ENCODE measurements at regions not wholly inside any gene's neighbourhood (a gene's known extent, or its start where the extent isn't known, plus 50 kb on each side); places are given as distances from the start of the nearest gene placed in this dataset.
A peak's percentile ranks its signal among the peaks of the same experiment; 100 is the strongest.

DNA sequence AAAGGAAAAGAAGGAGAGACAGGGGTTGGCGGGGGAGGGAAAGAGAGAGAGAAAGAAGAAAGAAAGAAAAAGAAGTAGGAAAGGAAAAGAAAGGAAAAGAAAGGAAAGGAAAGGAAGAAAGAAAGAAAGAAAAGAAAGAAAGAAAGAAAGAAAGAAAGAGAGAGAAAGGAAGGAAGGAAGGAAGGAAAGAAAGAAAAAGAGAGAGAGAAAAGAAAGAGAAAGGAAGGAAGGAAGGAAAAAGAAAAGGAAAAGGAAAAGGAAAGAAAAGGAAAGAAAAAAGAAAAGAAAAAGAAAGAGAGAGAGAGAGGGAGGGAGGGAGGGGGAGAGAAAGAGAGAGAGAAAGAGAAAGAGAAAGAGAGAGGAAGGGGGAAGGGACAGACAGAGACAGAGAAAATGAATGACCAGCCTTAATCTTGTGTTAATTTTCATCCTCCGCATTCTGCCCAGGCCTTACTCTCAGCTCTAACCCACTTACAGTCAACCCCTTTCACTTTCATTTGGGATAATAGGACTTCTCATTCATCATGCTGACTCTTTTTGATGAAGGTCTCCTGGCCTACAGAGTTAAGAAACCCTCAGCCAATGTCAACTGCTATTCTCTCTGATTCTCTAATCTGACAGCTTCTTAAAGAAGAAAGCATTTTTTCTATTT lies 207.3 kb downstream of the SUCLG1 start:
- Histone ChIP-seq H3K27ac (ENCODE audit: extremely low read depth, low read depth, low read length) (no peak overlapping the region), H3K4me3 (ENCODE audit: low read depth, low read length) (no peak overlapping the region), H3K36me3 (ENCODE audit: control insufficient read depth in 2 of 2, insufficient read depth in 1 of 2, low read length in 2 of 2) (no peaks in the 10 kb centered on the region), H3K9me3 (ENCODE audit: control insufficient read depth, insufficient read depth, low read depth, low read length) (no peaks in the 10 kb centered on the region), H3K4me1 (ENCODE audit: control insufficient read depth, insufficient read depth, low read length) (no peaks in the 10 kb centered on the region)
- TF ChIP-seq SETDB1 (IDR thresholded peaks at IDR 0.05; ENCODE audit: insufficient read length, low read length) = no peak
- no peak for TF ChIP-seq ZNF433 (tag by site-specific recombination; IDR thresholded peaks at IDR 0.05; ENCODE audit: low read depth)
- TF ChIP-seq ZNF623 (tag by site-specific recombination; IDR thresholded peaks at IDR 0.05) = no peak
- no peak for TF ChIP-seq ZNF311 (tag by site-specific recombination; IDR thresholded peaks at IDR 0.05; ENCODE audit: borderline replicate concordance)
- 0 out of 2 replicates have a peak, but pooled peaks have one; percentile 30 for TF ChIP-seq ZNF366 (tag by site-specific recombination; conservative IDR thresholded peaks at IDR 0.05)
- peak; percentile 63 for TF ChIP-seq PRDM1 (tag by site-specific recombination; IDR thresholded peaks at IDR 0.05)
- ChIA-PET CTCF (no interaction called here), POLR2A (no interaction called here)

DNA sequence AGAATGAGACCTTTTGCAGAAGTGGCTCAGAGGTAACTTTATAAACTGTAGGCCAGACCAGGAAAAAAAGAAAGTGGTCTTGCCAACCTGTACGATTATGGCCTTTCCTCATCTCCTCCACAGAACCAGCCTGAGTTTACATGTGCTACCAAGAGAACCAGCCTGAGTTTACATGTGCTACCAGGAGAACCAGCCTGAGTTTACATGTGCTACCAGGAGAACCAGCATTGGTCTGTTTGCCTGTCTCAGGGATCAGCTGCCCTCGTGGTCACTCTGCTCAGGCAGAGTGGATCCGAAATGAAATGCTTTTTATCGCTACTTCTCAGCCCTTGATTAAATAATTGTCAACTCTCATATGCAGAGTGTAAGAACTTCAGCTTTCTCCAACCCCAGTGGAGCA lies 209.9 kb downstream of the SUCLG1 start:
- Histone ChIP-seq H3K4me1 (ENCODE audit: control insufficient read depth, insufficient read depth, low read length) (no peaks in the 10 kb centered on the region), H3K4me3 (ENCODE audit: low read depth, low read length) (no peak overlapping the region), H3K9me3 (ENCODE audit: control insufficient read depth, insufficient read depth, low read depth, low read length) (no peaks in the 10 kb centered on the region), H3K27ac (ENCODE audit: extremely low read depth, low read depth, low read length) (no peak overlapping the region), H3K36me3 (ENCODE audit: control insufficient read depth in 2 of 2, insufficient read depth in 1 of 2, low read length in 2 of 2) (no peaks in the 10 kb centered on the region)
- POLR2A ChIA-PET = no interaction called here
- CTCF ChIA-PET = no interaction called here
- TF ChIP-seq GLI2 (tag by site-specific recombination; IDR thresholded peaks at IDR 0.05; ENCODE audit: borderline replicate concordance, low read depth) (no peak), KLF17 (tag by site-specific recombination; IDR thresholded peaks at IDR 0.05) (no peak), REPIN1 (tag by site-specific recombination; IDR thresholded peaks at IDR 0.05; ENCODE audit: low read depth) (no peak), HOXD13 (CRISPR knock-in tag; IDR thresholded peaks at IDR 0.05; ENCODE audit: borderline replicate concordance) (no peak), ZNF16 (tag by site-specific recombination; IDR thresholded peaks at IDR 0.05; ENCODE audit: low read depth) (no peak), ATF2 (tag by site-specific recombination; IDR thresholded peaks at IDR 0.05; ENCODE audit: low read depth) (no peak), ZNF561 (tag by site-specific recombination; IDR thresholded peaks at IDR 0.05; ENCODE audit: borderline replicate concordance) (no peak), FEZF1 (tag by site-specific recombination; IDR thresholded peaks at IDR 0.05) (no peak), ZNF2 (tag by site-specific recombination; IDR thresholded peaks at IDR 0.05) (no peak), ZEB2 (tag by site-specific recombination; IDR thresholded peaks at IDR 0.05) (no peak), ZNF664 (tag by site-specific recombination; IDR thresholded peaks at IDR 0.05) (no peak), ZSCAN18 (tag by site-specific recombination; IDR thresholded peaks at IDR 0.05) (no peak), ZFP41 (tag by site-specific recombination; IDR thresholded peaks at IDR 0.05; ENCODE audit: borderline replicate concordance) (no peak), ZNF155 (tag by site-specific recombination; IDR thresholded peaks at IDR 0.05) (no peak), SCRT1 (tag by site-specific recombination; IDR thresholded peaks at IDR 0.05; ENCODE audit: borderline replicate concordance) (no peak), ZNF792 (tag by site-specific recombination; IDR thresholded peaks at IDR 0.05) (no peak)
- TF ChIP-seq, protein P1, sequence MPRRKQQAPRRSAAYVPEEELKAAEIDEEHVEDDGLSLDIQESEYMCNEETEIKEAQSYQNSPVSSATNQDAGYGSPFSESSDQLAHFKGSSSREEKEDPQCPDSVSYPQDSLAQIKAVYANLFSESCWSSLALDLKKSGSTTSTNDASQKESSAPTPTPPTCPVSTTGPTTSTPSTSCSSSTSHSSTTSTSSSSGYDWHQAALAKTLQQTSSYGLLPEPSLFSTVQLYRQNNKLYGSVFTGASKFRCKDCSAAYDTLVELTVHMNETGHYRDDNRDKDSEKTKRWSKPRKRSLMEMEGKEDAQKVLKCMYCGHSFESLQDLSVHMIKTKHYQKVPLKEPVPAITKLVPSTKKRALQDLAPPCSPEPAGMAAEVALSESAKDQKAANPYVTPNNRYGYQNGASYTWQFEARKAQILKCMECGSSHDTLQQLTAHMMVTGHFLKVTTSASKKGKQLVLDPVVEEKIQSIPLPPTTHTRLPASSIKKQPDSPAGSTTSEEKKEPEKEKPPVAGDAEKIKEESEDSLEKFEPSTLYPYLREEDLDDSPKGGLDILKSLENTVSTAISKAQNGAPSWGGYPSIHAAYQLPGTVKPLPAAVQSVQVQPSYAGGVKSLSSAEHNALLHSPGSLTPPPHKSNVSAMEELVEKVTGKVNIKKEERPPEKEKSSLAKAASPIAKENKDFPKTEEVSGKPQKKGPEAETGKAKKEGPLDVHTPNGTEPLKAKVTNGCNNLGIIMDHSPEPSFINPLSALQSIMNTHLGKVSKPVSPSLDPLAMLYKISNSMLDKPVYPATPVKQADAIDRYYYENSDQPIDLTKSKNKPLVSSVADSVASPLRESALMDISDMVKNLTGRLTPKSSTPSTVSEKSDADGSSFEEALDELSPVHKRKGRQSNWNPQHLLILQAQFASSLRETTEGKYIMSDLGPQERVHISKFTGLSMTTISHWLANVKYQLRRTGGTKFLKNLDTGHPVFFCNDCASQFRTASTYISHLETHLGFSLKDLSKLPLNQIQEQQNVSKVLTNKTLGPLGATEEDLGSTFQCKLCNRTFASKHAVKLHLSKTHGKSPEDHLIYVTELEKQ (tag by site-specific recombination; IDR thresholded peaks at IDR 0.05; ENCODE audit: borderline replicate concordance) = no peak
- TF ChIP-seq, protein P2, sequence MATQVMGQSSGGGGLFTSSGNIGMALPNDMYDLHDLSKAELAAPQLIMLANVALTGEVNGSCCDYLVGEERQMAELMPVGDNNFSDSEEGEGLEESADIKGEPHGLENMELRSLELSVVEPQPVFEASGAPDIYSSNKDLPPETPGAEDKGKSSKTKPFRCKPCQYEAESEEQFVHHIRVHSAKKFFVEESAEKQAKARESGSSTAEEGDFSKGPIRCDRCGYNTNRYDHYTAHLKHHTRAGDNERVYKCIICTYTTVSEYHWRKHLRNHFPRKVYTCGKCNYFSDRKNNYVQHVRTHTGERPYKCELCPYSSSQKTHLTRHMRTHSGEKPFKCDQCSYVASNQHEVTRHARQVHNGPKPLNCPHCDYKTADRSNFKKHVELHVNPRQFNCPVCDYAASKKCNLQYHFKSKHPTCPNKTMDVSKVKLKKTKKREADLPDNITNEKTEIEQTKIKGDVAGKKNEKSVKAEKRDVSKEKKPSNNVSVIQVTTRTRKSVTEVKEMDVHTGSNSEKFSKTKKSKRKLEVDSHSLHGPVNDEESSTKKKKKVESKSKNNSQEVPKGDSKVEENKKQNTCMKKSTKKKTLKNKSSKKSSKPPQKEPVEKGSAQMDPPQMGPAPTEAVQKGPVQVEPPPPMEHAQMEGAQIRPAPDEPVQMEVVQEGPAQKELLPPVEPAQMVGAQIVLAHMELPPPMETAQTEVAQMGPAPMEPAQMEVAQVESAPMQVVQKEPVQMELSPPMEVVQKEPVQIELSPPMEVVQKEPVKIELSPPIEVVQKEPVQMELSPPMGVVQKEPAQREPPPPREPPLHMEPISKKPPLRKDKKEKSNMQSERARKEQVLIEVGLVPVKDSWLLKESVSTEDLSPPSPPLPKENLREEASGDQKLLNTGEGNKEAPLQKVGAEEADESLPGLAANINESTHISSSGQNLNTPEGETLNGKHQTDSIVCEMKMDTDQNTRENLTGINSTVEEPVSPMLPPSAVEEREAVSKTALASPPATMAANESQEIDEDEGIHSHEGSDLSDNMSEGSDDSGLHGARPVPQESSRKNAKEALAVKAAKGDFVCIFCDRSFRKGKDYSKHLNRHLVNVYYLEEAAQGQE (tag by site-specific recombination; IDR thresholded peaks at IDR 0.05) = no peak

Measured in HEK293 (cell line).